ENCODE measurements at regions not wholly inside any gene's neighbourhood (a gene's known extent, or its start where the extent isn't known, plus 50 kb on each side); places are given as distances from the start of the nearest gene placed in this dataset.

GRCh38 chr6:91106083-91106482 lies 519.2 kb upstream of the MAP3K7 start:
- CTCF ChIA-PET = no interaction called here

GRCh38 chr6:91105532-91105931 lies 518.7 kb upstream of the MAP3K7 start:
- no peaks in the 10 kb centered on the region for H3K27me3 ChIP-seq (ENCODE audit: insufficient read depth, low read depth)
- no peak for TF ChIP-seq EZH2 (IDR thresholded peaks at IDR 0.05; ENCODE audit: low read depth)
- no peak for TF ChIP-seq CTCF (conservative IDR thresholded peaks at IDR 0.05)
- no peaks in the 10 kb centered on the region for H3F3A ChIP-seq (ENCODE audit: insufficient read depth, low read depth)
- H4K20me1 ChIP-seq (ENCODE audit: insufficient read depth) = no peaks in the 10 kb centered on the region
- no peaks in the 10 kb centered on the region for H3K79me2 ChIP-seq (ENCODE audit: low read depth)
- no peaks in the 10 kb centered on the region for H3K4me1 ChIP-seq (replicated peaks; ENCODE audit: insufficient read depth)
- no peak overlapping the region for H3K4me3 ChIP-seq
- intact Hi-C loops (cut with micrococcal nuclease; ENCODE audit: unreplicated experiment) = no loop called here
- DNase-seq = no peak
- no peak overlapping the region for H2AFZ ChIP-seq
- no peaks in the 10 kb centered on the region for H3K9me3 ChIP-seq (ENCODE audit: insufficient read depth, low read depth)
- H3K9me2 ChIP-seq (ENCODE audit: insufficient read depth) = no peaks in the 10 kb centered on the region
- no peaks in the 10 kb centered on the region for H3K36me3 ChIP-seq (ENCODE audit: low read depth)
- ChIA-PET POLR2A (ENCODE audit: unreplicated experiment) (no interaction called here), CTCF (no interaction called here)
- BruUV-seq (replicated peaks) = no TSS peak
- H3K4me2 ChIP-seq = no peak overlapping the region
- H3K27ac ChIP-seq = no peak overlapping the region

More at GRCh38 chr6:91106083-91106482, 519.2 kb upstream of the MAP3K7 start:
- H2AFZ ChIP-seq = no peak overlapping the region
- intact Hi-C loops (cut with micrococcal nuclease; ENCODE audit: unreplicated experiment) = no loop called here
- H3K9me3 ChIP-seq (ENCODE audit: insufficient read depth, low read depth) = no peaks in the 10 kb centered on the region
- no peaks in the 10 kb centered on the region for H4K20me1 ChIP-seq (ENCODE audit: insufficient read depth)
- H3K36me3 ChIP-seq (ENCODE audit: low read depth) = no peaks in the 10 kb centered on the region
- H3K27me3 ChIP-seq (ENCODE audit: insufficient read depth, low read depth) = no peaks in the 10 kb centered on the region
- no TSS peak for BruUV-seq (replicated peaks)
- H3F3A ChIP-seq (ENCODE audit: insufficient read depth, low read depth) = no peaks in the 10 kb centered on the region
- H3K9me2 ChIP-seq (ENCODE audit: insufficient read depth) = no peaks in the 10 kb centered on the region
- no peaks in the 10 kb centered on the region for H3K79me2 ChIP-seq (ENCODE audit: low read depth)
- no peak overlapping the region for H3K4me3 ChIP-seq
- H3K27ac ChIP-seq = no peak overlapping the region
- H3K4me1 ChIP-seq (replicated peaks; ENCODE audit: insufficient read depth) = no peaks in the 10 kb centered on the region
- POLR2A ChIA-PET (ENCODE audit: unreplicated experiment) = no interaction called here
- no peak for DNase-seq
- H3K4me2 ChIP-seq = no peak overlapping the region
- TF ChIP-seq EZH2 (IDR thresholded peaks at IDR 0.05; ENCODE audit: low read depth) = no peak
- TF ChIP-seq CTCF (conservative IDR thresholded peaks at IDR 0.05) = no peak

GRCh38 chr6:91099479-91099878 lies 512.6 kb upstream of the MAP3K7 start:
- intact Hi-C loops (cut with micrococcal nuclease; ENCODE audit: unreplicated experiment) = no loop called here
- no peak overlapping the region for H3K27ac ChIP-seq
- no peaks in the 10 kb centered on the region for H3K4me1 ChIP-seq (replicated peaks; ENCODE audit: insufficient read depth)
- TF ChIP-seq EZH2 (IDR thresholded peaks at IDR 0.05; ENCODE audit: low read depth) (no peak), CTCF (conservative IDR thresholded peaks at IDR 0.05) (no peak)
- no peak overlapping the region for H3K4me3 ChIP-seq
- H3F3A ChIP-seq (ENCODE audit: insufficient read depth, low read depth) = no peaks in the 10 kb centered on the region
- no peak overlapping the region for H3K4me2 ChIP-seq
- H4K20me1 ChIP-seq (ENCODE audit: insufficient read depth) = no peaks in the 10 kb centered on the region
- POLR2A ChIA-PET (ENCODE audit: unreplicated experiment) = no interaction called here
- H3K79me2 ChIP-seq (ENCODE audit: low read depth) = no peaks in the 10 kb centered on the region
- H3K36me3 ChIP-seq (ENCODE audit: low read depth) = no peaks in the 10 kb centered on the region
- H3K27me3 ChIP-seq (ENCODE audit: insufficient read depth, low read depth) = no peaks in the 10 kb centered on the region
- no TSS peak for BruUV-seq (replicated peaks)
- H2AFZ ChIP-seq = no peak overlapping the region
- DNase-seq = no peak
- no peaks in the 10 kb centered on the region for H3K9me3 ChIP-seq (ENCODE audit: insufficient read depth, low read depth)
- CTCF ChIA-PET = no interaction called here
- no peaks in the 10 kb centered on the region for H3K9me2 ChIP-seq (ENCODE audit: insufficient read depth)
